G401 (cell line): ENCODE measurements at regions not wholly inside any gene's neighbourhood (a gene's known extent, or its start where the extent isn't known, plus 50 kb on each side); places are given as distances from the start of the nearest gene placed in this dataset.
A peak's percentile ranks its signal among the peaks of the same experiment; 100 is the strongest.

ENCODE experiments used
- DNase-seq: peaks from one replicate; pipeline ENCODE4 v3.0.0-alpha.2; 2015; ENCODE audit warnings: low spot score
- in situ Hi-C: cut with HindIII; loops from 2 replicates; pipeline ENCODE4 v1.10.0; 2016; ENCODE audit warnings: low sequenced_read_pairs, mixed read lengths

DNA sequence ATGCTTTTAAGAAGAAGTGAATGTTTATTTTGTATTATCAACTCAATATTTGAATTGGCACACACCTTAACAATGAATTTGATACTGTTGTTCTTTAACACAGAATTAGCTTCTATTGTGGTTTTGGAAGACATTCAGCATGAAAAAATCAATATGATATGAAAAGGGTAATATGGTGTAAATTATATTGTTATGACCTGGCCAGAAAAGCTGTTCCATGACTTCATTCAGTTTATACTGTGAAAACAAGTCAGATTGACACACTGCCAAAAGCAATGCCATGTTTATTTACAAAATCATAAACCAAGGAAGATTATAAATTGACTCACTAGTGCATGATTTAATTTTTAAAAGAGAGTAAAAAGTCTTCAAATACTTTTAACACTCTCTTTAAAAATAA lies 851.4 kb upstream of the SEL1L start:
- in situ Hi-C loops, result no loop called here
- DNase-seq, result no peak

DNA sequence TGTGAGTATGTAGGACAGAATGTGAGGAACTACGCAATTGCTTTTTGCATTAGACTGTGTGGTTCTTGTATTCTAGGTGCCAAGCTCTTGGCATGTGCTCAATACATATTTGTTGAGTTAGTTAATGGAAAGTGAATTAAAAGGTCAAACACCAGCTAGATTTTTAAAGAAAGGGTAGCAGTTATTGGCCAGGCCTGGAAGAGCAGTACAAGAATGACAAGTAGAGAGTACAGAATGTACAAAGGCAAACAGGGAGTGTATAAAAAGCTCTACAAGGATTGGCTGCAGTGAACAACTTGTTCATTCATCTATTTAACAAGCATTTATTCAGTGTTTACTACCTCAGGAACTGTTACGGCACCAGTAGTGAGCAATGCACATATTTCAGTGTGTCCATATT lies 854.0 kb upstream of the SEL1L start:
- in situ Hi-C loops, result no loop called here
- peak; percentile 36 for DNase-seq

DNA sequence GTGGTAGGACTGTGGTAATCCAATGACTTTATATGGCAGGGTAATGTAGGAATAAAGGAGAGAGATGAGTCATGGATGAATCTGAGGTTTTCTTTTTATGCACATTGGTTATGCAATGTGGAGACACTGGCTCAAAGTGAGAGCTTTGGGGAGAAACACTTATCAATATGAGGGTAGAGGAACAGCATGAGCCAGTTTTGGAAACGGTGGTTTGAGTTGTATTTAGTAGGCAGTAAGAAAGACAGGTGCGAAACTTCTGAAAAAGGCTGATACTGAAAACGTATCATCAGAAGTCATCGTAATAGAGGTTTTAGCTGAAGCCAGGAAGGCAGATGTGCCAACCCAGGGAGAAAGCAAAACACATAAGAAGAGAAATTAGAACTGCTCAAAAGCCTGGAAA lies 854.8 kb upstream of the SEL1L start:
- DNase-seq, result no peak
- in situ Hi-C loops, result no loop called here

DNA sequence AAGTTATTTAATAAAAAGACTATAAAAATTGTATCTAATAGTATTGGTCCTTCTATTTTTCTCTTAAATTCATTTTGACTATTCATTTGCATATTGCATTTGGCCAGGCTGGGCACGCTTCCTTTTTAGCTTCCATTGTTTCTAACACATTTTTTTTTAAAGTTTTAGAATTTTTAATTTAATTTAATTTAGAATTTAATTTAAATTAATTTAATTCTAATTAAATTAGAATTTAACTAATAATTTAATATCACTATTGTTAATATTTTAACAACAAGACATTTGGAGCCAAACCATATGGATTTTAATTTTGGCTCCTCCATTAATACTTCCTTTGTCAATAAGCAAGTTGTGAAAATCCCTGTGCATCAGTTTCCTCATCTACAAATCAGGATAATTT lies 856.9 kb upstream of the SEL1L start:
- no peak for DNase-seq
- in situ Hi-C loops, result no loop called here

DNA sequence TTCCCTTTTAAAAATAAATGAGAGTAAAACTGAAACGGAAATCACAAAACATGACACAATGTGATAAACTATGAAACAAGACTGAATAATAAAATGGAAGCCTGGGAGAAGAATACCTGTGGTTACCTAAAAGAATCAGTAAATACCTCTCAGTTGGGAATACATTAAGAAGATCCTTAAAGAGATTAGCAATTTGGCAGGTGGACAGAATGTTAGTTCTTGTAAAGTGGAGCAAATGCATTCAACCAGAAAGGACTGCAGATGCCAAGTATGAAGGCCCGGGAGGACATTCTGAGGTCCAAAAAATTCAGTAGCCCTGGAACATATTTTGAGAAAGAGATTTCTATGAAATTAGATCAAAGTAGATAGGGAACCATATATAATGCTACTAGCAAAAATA lies 861.3 kb upstream of the SEL1L start:
- in situ Hi-C loops, result no loop called here

DNA sequence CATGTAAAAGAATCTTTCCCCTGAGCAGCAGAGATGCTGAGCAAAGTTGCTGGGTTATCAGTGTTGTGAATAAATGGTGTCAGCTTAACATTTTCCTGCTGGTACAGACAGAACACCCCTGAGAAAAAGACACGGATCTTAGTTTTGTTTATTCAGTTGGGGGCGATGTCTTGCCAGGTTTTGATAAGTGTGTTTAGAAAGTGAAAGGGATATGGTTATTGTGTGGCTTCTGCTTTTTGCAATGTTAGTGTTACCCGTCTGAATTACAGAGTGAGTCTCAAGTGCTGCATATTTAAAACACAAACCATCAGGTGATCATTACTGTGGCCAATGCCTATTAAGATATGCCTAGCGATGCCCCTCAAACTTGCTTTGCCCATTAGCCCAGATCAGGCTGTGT lies 864.6 kb upstream of the SEL1L start:
- in situ Hi-C loops, result no loop called here
- peak; percentile 2 for DNase-seq

More for the DNA sequence above, 861.3 kb upstream of the SEL1L start:
- DNase-seq, result peak; percentile 48

DNA sequence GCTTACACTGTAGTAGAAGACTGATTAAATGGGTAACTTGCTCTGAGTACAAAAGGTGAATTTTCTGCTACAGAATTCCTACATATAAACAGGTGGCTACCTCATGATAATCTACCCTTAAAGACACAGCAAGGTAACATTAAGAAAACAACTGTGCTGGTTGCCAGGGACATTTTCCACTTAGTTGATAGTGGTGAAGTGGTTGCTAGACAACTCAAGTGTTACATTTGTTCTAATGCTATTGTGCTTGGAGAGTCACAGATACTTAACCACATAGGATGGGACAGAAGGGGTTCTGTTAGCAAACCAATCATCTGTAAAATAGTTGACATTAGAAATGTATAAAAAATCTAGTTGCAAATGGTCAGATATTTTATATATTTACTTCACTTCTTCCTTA lies 870.3 kb upstream of the SEL1L start:
- no peak for DNase-seq
- in situ Hi-C loops, result no loop called here

DNA sequence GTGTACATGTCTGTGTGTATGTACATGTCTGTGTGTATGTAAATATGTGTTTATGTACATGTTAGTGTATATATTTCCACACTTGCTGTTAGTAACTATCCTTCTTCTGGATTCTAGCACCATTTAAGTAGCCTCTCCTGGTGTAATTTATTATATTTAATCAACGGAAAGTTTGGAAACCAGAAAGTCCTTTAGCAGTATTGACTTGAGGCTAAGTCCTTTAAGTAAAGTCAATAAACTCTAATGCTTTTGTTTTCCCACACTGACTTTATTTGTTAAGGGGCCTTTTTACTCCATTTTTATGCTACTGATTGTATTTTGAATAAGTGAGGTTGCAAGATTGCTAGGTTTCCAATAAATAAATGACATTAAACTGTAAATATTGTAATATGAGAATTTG lies 876.4 kb upstream of the SEL1L start:
- no peak for DNase-seq
- in situ Hi-C loops, result no loop called here

DNA sequence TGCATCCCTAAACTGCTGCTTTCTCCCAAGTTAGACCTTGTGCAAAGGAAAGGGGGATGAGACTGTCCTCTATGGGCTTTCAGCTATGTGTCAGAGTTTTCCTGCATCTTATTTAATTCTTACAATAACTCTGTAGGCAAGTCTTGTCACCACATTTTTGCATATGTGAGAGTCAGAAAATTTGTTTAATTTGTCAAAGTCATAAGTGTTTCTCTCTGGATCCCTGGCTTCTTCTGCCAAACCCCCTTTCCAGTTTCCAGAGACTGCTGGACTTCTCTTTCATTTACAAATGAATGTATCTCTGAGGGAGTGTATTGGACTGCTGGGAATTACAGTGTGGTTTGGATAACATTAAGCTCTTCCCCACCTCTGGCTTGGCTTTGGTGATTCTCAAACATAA lies 877.6 kb upstream of the SEL1L start:
- in situ Hi-C loops, result no loop called here
- DNase-seq, result no peak

DNA sequence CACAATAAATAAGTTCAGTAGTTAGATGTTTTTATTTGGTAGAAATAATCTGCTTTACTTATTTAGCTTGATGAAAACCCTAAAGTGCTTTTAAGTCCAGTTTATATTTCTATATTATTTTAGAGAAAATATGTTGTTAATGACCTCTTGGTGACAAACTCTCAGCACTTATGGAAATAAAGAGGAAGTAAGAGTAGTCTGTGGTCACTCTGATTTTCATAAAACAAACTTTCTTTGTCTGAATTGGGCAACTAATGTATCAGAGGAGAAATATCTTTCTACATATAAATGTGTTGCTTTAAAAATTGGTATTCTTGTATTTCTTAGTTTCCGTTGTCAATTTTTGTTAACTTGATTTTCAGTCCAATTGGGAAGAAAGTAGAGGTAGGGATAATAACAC lies 878.9 kb upstream of the SEL1L start:
- no peak for DNase-seq
- in situ Hi-C loops, result no loop called here

DNA sequence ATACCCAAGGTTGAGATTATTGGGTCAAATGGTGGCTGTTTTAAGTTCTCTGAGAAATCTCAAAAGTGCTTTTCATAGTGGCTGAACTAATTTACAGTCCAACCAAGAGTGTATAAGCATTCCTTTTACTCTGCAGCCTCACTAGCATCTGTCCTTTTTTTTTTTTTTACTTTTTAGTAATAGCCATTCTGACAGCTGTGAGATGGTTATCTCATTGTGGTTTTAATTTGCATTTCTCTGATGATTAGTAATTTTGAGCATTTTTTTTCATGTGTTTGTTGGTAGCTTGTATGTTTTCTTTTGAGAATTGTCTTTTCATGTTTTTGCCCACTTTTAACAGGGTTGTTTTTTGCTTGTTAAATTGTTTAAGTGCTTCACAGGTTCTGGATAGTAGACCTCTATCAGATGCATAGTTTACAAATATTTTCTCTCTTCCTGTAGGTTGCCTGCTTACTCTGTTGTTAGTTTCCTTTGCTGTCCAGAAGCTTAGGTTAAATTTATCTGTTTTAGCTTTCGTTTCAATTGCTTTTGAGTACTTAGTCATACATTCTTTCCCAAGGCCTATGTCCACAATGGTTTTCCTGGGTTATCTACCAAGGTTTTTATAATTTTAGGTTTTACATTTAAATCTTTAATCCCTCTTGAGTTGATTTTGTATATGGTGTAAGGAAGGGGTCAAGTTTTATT lies 881.3 kb upstream of the SEL1L start:
- no peak for DNase-seq
- in situ Hi-C loops, result no loop called here

DNA sequence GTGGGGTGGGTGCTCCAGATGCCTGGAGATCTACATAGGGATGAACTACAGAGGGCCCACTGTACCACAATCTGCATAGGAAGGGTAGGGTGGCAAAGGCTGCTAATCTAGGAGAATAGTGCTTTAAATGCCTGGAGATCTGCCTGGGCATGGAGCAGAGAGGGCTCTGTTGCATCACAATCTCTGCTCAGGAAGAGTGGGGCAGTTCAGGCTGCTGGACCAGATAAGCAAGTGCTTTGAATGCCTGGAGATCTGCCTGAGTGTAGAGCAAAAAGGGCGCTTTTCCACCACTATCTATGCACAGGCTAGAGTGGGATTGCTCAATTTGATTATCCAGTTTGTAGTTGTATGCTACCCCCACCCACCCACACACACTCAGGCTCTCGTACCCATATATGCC lies 886.3 kb upstream of the SEL1L start:
- DNase-seq, result peak; percentile 37
- in situ Hi-C loops, result no loop called here

DNA sequence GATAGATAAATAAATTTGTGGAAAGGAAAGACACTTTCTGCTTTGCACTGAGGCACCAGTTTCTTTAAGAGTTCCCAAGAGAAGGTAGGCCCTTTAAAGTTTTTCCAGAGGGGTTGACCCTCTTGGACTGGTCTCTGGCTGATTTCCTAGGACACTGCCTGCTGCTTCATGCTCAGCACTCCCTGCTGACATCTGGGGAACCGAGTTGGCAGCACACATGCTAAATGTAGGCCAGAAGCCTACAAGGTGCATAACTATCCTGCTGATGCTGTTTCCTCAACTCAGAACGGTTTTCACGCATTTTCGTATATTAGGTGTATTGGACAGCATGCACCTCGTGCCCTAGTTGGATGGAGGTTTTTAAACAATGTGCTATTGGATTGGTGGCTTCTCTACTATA lies 887.2 kb upstream of the SEL1L start:
- in situ Hi-C loops, result no loop called here
- DNase-seq, result peak; percentile 75

DNA sequence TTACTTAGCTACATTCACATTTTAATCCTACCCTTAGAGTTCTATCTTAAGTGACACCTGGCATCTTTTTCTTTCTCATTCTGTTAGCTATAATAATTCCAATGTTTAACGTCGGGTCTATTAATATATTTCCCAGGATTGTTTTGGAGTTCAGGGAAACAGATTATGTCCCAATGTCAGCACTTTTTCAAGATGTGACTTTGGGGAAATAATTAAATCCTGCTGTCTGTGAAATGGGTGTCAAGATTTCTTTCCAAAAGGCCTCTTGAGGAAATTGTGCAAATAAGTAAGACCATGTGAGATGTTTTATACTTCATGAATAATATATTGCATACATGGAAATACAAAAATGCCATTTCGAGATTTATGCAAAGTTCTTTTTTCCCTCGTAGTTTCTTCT lies 887.6 kb upstream of the SEL1L start:
- in situ Hi-C loops, result no loop called here
- no peak for DNase-seq

DNA sequence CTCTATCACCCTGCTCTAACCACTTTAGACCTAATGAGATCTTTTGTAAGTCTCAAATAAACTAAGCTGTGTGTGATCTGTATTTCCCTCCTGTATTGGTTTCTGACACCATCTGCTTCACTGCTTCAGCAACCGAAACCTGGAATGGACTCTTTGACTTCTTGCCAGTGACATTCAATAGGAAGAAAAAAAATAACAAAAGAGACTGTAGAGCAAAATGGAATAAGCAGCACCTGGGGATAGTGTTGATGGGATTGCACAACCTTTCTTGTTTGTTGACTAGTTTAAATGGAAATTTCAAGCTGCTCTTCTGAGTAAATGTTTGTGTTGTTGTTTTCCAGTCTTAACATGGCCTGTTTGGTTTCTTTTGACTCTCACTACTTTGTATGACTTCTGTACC lies 888.6 kb upstream of the SEL1L start:
- peak; percentile 81 for DNase-seq
- in situ Hi-C loops, result no loop called here

DNA sequence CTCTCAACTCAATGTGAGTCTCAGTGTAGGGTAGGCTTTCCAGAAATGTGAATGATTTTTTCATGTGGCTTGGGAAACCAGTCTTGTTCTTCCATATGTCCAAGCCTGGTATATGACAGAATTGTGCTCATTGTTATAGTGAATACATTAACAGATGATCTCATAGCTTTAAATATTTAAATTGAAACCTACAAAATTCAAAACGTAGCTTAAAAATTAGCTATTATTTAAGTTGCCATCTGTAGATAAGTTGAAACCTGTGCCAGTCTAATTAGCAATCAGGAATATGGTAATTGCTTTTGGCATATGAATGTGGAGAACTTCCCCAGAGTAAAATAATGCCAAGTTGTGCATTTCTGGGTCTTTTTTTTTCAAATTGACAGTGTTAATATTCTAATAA lies 891.6 kb upstream of the SEL1L start:
- DNase-seq, result no peak
- in situ Hi-C loops, result no loop called here

DNA sequence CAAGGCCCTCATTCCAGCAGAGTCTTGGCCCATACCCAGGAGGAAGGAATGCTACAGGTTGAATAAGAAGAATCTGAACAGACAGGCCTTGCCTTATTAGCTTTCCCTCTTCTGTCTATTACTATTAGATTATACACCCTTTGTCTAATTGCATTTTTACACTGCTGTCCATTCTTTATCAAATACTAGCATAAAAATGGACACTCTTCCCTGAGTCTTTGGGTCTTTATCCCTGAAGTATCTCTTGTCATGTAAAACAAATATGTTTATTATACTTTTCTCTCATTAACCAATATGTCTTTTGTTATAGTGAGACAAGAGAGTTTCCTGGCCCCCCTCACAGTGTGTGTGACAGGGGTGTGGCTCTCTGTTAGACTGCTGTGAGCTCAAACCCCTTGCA lies 897.4 kb upstream of the SEL1L start:
- in situ Hi-C loops, result no loop called here
- no peak for DNase-seq

DNA sequence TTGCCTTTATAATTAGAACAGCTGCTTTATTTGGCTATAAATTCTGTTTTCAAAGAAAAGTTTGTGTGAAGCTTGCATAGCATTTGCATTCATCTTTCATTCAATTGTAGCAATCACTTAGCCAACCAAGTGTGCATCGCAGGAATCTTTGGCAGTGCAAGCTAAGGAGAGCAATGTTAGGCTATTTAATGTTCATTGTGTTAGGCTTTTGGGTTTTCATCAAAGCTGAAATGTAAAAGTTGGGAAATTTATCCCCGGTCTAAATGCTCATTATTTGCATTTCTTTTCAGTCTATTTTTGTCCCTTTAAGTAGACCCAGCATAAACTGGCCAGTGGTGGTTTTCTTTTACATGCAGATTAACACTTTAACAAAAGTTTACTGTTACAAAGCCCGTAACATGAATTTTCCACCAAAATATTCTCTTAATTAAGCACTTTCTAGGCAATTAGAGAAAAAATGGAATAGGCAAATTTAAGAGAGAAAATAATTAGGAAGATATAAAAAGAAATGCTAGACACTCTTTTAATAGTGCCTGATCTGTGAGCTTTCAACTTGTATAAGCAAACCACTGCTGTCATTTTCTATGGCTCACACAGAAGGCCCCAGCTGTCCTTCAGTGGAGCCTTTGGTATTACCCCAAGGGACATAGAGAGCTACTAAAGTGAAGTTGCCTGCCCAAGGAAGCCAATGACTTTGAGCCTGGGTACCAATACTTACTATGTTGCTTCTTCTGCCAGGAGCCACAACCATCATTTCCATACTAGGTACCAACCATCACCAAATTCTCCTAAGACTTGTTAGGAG lies 898.9 kb upstream of the SEL1L start:
- DNase-seq, result no peak
- in situ Hi-C loops, result no loop called here

DNA sequence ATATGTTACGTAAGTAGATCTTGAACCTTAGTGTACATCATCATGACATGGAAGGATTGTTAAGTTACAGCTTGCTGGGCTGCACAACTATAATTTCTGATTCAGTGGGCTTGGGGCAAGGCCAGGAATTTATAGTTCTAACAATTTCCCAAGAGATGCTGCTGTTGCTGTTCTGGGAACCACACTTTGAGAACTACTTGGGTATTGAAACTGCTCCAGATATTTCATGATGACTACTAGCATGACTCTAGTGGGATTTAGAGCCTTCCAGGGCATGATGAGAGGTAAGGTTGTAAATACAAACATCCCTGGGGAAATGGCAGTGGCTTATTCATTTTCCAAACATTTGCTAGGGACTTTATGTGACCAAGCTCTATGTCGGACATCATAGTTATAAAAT lies 904.8 kb upstream of the SEL1L start:
- in situ Hi-C loops, result no loop called here
- DNase-seq, result no peak

DNA sequence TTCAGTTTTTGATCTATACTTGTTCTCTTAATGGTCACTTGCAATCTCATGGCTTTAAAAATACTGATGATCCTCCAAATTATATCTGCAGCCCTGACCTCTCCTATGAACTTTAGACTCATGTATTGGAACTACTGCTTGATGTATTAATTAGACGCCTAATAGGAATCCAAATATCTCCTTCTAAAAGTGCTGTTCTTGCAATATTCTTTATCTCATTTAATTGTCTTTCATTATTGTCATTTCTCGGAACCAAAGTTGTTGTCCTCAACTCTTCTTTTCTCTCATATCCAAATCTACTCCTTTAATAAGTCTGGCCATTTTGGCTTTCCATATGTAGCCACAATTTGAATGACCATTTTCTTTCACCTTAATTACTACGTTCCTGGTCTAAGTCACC lies 907.6 kb upstream of the SEL1L start:
- no peak for DNase-seq
- in situ Hi-C loops, result no loop called here
